ENCODE measurements at regions not wholly inside any gene's neighbourhood (a gene's known extent, or its start where the extent isn't known, plus 50 kb on each side); places are given as distances from the start of the nearest gene placed in this dataset.

DNA sequence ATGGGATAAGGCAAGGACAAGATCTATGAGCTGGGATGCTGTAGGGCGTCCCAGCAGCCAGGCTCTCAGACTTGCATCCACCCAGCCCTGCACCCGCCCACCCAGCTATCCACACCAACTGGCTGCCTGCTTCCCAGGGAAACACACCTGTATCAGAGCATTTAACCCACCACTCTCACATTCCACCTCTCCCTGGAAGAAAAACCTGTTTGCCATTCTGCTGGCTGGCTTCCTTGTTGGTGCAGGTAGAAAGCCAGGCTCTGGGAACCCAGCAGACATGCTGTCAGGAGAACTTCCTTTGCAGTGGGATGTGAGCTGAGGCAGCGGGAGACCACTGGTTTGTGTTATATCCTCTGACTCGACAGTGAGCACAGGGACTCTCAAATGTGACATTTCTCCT lies 67.0 kb downstream of the FAM241B start:
- H3K36me3 Mint-ChIP-seq (ENCODE audit: unreplicated experiment): no peaks in the 10 kb centered on the region
- H3K4me1 Mint-ChIP-seq (ENCODE audit: unreplicated experiment): peaks cover 5% of the 10 kb centered on the region
- TF ChIP-seq, protein P1, sequence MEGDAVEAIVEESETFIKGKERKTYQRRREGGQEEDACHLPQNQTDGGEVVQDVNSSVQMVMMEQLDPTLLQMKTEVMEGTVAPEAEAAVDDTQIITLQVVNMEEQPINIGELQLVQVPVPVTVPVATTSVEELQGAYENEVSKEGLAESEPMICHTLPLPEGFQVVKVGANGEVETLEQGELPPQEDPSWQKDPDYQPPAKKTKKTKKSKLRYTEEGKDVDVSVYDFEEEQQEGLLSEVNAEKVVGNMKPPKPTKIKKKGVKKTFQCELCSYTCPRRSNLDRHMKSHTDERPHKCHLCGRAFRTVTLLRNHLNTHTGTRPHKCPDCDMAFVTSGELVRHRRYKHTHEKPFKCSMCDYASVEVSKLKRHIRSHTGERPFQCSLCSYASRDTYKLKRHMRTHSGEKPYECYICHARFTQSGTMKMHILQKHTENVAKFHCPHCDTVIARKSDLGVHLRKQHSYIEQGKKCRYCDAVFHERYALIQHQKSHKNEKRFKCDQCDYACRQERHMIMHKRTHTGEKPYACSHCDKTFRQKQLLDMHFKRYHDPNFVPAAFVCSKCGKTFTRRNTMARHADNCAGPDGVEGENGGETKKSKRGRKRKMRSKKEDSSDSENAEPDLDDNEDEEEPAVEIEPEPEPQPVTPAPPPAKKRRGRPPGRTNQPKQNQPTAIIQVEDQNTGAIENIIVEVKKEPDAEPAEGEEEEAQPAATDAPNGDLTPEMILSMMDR (IDR thresholded peaks at IDR 0.05): no peak
- H3K27ac Mint-ChIP-seq (ENCODE audit: unreplicated experiment): no peak overlapping the region
- H3K27me3 Mint-ChIP-seq (ENCODE audit: unreplicated experiment): no peaks in the 10 kb centered on the region
- H3K9me3 Mint-ChIP-seq (ENCODE audit: unreplicated experiment): no peaks in the 10 kb centered on the region
- DNase-seq (ENCODE audit: extremely low spot score, unreplicated experiment): no peak
- H3K4me3 Mint-ChIP-seq (ENCODE audit: unreplicated experiment): no peak overlapping the region

DNA sequence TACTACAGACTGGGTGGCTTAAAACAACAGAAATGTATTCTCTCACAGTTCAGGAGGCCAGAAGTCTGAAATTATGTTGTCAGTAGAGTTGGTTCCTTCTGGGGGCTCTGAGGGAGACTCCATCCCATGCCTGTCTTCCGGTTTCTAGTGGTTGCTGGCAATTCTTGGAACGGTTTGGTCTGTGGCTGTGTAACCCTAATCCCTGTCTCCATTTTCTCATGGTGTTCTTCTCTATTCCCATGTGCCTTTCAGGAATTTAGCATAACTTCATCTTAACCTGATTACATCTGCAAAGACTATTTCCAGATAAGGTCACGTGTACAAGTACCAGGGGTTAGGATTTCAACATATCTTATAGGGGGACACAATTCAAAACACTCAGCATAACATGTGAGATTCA lies 73.2 kb downstream of the FAM241B start:
- Mint-ChIP-seq H3K4me1 (ENCODE audit: unreplicated experiment) (peaks cover 16% of the 10 kb centered on the region), H3K27ac (ENCODE audit: unreplicated experiment) (peak overlapping the region; percentile 72), H3K27me3 (ENCODE audit: unreplicated experiment) (no peaks in the 10 kb centered on the region), H3K4me3 (ENCODE audit: unreplicated experiment) (no peak overlapping the region), H3K9me3 (ENCODE audit: unreplicated experiment) (peaks cover 9% of the 10 kb centered on the region), H3K36me3 (ENCODE audit: unreplicated experiment) (peaks cover 6% of the 10 kb centered on the region)
- no peak for DNase-seq (ENCODE audit: extremely low spot score, unreplicated experiment)
- TF ChIP-seq, protein P1 (IDR thresholded peaks at IDR 0.05): no peak

DNA sequence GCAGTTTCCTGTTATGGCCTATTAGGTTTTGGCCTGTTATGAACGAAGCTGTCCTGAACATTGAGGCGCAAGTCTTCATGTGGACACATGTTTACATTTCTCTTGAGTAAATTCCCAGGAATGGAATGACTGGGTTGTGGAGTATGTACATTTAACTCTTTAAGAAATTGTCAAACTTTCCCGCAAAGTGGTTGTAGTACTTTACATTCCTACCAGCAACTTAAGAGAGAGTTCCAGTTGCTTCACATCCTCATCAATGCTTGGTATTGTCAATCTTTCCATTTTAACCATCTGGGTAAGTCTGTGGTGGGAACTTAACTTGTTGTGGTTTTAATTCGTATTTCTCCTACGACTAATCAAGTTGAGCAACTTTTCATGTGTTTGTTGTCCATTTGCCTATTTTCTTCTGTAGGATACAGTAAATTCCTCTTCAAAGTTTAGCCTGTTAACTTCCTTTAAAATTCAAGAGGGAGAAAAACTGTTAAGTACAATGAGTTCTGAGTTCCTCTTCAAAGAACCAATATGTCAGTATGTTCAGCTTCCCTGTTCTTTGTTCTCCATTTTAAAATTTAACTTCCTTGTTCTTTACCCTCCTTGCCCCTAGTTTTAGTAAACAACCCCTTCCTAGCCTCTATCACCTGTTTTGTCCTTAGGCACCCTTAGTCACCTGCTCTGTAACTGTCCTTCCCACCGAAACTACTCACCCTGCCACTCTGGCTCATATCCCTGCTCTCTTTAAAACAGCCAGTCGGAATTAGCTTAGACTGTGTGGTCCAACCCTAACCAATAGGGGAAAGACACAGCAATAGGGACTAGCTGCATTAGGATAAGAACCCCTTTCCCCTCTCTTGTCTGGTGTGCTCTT lies 74.0 kb downstream of the FAM241B start:
- DNase-seq (ENCODE audit: extremely low spot score, unreplicated experiment): no peak
- no peak overlapping the region for H3K4me3 Mint-ChIP-seq (ENCODE audit: unreplicated experiment)
- TF ChIP-seq, protein P1 (IDR thresholded peaks at IDR 0.05): no peak
- H3K9me3 Mint-ChIP-seq (ENCODE audit: unreplicated experiment): peaks cover 9% of the 10 kb centered on the region
- peak overlapping the region; percentile 72 for H3K27ac Mint-ChIP-seq (ENCODE audit: unreplicated experiment)
- H3K4me1 Mint-ChIP-seq (ENCODE audit: unreplicated experiment): peaks cover 16% of the 10 kb centered on the region
- peaks cover 6% of the 10 kb centered on the region for H3K36me3 Mint-ChIP-seq (ENCODE audit: unreplicated experiment)
- H3K27me3 Mint-ChIP-seq (ENCODE audit: unreplicated experiment): no peaks in the 10 kb centered on the region

DNA sequence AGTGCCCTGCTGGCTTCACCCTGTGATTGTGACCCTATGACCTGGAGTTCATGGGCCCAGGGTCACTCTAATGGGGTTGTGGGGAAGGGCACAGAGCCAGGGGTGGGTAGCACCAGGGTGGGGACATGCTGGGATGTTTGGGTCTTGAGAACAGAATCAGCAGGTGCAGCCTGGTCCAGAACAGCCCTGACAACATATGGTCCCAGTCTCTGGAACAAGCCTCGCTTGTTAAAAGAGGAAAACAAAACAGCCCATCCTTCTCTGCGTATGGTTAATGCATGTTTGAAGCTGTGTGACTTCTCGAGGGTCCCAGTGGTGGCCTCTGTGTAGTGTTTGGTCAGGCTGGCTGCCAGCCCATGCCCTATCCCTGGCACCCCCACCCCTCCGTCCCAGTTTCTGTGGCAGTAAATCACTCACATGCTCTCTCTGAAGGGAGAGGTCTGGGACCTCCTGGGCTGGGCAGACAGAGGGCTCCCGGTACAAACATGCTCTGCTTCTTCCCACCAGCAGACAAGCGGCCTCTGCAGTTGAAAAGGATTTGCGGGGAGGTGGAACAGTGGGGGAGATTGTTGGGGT lies 79.4 kb downstream of the FAM241B start:
- H3K4me3 Mint-ChIP-seq (ENCODE audit: unreplicated experiment): no peak overlapping the region
- H3K9me3 Mint-ChIP-seq (ENCODE audit: unreplicated experiment): peaks cover 2% of the 10 kb centered on the region
- TF ChIP-seq, protein P1 (IDR thresholded peaks at IDR 0.05): no peak
- DNase-seq (ENCODE audit: extremely low spot score, unreplicated experiment): no peak
- H3K27me3 Mint-ChIP-seq (ENCODE audit: unreplicated experiment): no peaks in the 10 kb centered on the region
- no peak overlapping the region for H3K27ac Mint-ChIP-seq (ENCODE audit: unreplicated experiment)
- peaks cover under 1% of the 10 kb centered on the region for H3K36me3 Mint-ChIP-seq (ENCODE audit: unreplicated experiment)
- peaks cover 21% of the 10 kb centered on the region for H3K4me1 Mint-ChIP-seq (ENCODE audit: unreplicated experiment)

All from osteocyte (in vitro differentiated cells).